ENCODE measurements at regions not wholly inside any gene's neighbourhood (a gene's known extent, or its start where the extent isn't known, plus 50 kb on each side); places are given as distances from the start of the nearest gene placed in this dataset.
"Not testable (repeated sequence)": the region's sequence is repeated elsewhere in the genome, so short reads cannot be mapped to it uniquely, and the experiment has no call there.

DNA sequence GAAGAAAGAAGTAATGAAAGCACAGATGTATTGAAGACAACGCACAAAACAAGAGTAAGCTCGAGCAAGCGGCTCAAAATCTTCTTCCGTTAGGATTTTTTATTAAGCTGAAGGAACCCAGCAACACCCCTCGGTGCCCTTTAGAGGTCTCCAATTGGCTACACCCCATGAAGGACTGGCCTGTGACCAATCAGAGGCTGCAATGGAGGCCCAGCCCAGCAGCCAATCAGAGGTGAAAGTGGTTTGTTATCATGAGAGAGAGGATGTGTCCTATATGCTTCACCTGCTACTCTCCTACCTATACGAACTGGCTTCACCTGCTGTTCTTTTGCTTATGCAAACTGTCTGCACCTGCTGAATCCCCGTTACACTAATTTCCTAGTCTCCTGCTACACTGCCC, 358.8 kb downstream of the C12orf50 start:
- no peak for DNase-seq

DNA sequence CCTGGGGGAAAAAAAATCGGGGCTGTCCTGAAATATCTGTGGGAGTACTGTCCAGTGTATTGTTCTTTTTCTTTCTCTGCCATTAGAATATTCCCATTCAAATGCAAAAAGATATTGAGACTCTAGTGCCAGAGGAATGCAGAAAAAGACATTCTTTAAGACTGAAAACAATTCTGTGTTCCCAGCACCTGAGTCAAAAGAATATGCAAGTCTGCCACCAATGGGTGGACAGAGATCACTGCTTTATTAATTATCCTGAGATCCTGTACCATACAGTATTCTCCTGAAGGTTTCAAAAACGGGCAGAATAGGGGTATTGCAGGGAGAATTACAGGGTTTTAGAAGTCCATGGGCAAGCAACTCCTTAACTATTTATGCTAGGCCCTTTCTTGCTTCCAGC, 361.8 kb downstream of the C12orf50 start:
- no peak for DNase-seq

DNA sequence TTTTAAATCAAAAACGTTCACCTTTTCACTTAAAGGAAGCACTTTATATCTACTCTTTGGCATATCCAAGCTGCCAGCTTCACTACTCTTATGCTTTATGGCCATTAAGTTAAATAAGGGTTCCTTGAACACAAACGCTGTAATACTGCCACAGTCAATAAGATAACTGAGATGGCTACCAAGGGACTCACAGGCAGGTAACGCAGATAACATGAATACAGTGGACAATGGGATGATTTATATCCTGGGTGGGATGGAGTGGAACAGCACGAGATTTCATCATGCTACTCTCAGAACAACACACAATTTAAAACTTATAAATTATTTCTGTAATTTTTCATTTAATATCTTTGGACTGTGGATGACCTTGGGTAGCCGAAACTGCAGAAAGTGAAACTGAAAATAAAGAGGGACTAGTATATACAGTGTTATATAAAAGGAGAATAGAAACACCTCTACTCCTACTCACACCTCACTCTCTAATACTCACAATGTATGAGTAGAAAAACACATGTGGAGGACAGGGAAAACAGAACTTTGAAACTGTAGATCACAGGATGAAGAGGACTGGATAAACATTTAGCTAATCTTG, 367.3 kb downstream of the C12orf50 start:
- no peak for DNase-seq

DNA sequence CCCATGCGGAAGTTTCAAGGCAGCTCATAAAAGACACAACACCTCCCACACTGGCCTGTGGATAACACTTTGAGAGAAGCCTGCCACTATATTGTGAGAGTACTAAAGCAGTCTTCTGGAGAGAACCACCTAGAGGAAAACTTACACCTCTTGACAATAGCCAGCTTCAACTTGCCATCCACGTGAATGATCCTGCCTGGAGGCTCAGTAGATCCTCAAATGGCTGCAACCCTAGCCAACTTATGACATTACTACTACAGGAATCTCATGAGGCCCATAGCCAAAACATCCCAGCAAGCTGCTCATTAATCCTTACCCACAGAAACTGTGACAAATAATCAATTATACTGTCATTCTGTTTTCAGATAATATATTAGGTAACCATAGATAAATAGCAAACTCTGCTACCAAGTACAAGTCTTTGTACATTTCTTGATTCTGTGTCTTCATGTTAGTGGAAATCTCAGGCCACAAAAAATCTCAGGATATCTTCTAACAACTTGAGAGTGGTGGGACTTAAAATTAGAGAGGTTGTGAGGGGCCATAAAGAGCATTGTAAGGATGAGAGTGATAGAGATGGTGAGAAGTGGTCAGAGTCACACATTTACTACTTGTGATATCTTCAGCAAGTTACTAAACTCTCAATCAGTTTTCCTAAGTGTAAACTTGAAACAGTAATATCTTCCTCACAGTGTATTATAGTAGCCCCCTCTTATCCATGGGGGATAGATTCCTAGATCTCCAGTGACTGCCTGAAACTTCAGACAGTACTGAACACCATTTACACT, 368.0 kb downstream of the C12orf50 start:
- DNase-seq, result no peak

DNA sequence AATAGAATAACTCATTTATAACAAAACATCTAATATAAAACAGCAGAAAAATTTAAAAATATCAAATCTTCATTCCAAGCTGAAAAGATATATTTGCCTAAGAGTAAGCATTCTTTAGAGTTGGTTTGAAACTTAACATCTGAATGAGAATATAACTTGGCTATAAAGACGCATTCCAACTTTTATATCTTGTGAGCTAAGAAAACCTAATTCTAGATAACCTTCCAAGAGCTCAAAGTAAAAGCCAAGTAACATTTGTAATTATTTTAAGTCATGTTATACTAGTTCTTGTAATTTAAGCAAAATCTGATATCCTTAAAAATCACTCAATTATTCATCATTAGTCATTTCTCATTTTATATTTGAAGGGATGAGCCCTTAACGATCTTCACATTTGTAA, 368.9 kb downstream of the C12orf50 start:
- DNase-seq, result no peak

DNA sequence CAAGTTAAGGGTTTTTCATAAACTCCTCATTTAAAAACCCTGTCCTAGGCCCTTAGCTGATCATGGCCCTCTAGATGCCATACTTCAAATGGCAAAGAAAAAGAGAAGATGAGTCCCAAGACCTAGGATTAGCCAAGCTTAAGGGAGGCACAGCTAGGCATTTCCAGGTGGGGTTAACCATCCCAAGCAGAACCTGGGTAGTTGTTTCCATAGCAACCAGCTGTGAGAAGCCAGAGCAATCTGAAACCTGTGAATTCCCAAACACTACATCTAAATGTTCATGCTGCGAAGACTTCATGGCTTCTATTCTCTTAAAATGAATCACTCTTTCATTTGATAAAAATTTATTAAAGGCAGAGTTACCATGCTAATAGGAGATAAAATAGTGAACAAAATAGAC, 372.9 kb downstream of the C12orf50 start:
- no peak for DNase-seq

DNA sequence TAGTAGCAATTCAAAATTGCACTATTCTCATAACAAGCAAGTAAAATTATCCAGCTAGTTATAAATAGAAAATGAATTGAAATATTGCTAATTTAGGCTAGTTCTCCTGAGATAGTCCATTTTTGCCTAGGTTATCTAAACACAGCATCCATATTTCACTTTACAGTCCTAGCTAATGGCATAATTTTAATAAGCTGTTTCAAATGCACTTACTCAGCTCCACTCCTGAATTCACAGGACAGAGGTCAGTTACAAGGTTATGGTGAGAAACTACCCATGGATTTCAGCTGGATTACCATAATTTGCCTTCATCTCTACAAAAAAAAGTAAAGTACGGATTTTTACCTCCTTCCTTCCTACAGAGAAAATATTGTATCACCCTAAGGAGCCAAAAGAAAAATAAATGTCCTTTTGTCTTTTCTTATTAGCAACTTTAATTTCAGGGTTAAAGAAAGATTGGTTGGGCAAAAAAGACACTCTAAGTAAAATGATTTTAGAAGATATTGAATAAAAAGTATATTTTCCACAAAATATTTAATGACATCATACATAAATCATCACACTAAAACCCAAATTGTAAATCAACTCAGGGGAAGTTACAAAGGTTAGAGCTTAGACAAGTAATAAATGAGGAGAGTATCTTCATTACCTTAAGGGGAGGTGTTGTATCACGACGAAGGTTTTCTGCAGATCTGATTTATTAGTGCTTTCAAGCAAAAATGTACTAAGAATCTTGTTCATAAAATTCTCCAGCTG, 377.4 kb downstream of the C12orf50 start:
- no peak for DNase-seq

DNA sequence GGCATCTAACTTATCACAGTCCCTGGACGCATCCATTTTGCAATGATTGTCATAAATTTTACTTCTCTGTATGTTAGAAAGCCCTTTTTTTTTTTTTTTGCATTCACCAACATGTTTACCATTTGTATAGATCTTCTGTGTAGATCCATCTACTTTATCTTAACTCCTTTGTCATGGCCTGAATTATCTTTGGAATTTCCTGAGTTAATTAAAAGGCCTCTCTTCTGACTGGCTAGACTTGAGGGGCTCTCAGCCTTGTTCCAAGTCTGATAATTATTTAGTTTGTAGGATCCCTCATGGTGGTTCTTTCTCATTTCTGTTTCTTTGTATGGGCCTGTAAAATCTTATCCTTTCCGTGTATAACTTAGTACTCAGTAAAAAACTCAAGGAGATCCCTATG, 387.0 kb downstream of the C12orf50 start:
- DNase-seq, result no peak

DNA sequence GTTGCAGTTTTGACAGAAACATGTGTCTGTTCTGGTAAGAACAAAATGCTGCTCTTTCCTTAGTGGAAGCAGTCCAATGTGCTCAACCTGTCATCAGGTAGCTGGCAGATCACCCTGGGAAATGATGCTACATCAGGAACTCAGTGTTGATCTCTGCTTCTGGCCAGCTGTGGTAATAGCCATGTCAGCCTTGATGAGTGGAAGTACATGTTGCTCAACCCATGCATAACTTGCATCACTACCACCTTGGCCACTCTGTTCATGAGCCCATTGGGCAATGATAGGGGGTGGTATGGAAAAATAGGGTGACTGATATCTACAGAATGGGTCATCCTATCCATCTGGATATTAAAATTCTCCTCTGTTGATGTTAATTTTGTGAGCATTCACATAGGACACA, 411.0 kb downstream of the C12orf50 start:
- DNase-seq, result no peak

DNA sequence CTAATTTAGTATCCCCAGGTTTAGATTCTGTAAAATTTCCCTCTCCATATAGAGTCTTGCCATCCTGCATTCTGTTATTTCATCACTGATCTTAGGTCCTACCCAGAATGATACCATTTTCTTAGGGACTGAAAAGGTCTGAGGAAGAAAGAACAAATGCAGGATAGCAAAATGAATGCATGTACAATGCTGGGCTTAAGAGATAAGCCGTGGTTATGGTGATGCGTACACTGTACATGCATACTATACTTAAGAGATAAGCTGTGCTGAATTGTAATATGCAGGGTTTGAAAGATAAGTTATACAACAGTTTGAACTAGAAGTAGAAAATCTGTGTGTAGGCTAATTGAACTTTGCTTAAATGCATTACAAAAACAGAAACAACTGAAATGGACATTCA, 416.2 kb downstream of the C12orf50 start:
- no peak for DNase-seq

DNA sequence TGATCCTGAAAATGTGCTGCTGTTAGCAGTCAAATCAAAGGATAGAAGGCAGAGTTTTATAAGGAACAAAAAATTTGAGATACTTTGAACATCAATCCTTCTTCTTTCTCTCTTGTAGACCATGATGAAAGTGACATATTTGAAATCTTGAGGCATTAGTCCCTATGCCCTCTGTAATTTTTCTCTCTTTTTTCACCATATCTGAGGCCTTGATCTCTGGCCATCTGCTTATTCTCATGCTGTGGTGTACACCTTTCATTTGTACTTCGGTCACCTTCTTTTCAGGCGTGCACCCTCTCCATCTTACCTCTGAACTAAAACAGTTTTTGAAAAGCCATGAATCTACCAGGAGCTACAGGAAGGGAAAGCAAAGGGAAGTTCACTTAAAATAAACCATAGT, 420.9 kb downstream of the C12orf50 start:
- DNase-seq, result no peak

DNA sequence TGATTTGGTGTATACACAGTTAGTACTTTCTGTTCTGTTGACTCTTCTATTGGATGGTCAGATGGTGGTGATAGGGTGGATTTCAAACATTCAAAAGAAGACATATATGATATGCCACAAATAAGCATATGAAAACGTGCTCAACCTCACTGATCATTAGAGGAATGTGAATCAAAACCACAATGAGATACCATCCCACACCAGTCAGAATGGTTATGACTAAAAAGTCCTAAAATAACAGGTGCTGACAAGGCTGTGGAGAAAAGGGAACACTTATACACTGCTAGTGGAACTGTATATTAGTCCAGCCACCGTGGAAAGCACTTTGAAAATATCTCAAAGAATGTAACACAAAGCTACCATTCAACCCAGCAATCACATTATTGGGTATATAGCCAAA, 425.5 kb downstream of the C12orf50 start:
- DNase-seq, result no peak

DNA sequence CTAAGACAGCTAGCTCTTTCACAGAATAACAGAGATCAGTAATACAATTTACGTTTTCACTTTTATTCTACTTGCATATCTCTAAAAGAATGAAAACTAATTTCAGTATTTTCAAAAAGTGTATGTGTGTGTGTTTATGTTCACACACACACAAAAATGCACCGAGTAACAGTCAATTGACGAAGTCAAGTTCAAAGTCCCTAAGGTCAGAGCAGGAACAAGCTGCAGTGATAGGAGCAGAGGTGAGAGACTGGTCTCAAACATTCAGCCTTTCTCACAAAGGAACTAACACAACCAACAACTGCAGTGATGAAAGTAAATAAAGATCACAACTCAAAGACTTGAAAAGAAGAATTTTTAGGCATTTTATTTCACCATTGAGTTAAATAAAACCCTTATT, 429.7 kb downstream of the C12orf50 start:
- no peak for DNase-seq

DNA sequence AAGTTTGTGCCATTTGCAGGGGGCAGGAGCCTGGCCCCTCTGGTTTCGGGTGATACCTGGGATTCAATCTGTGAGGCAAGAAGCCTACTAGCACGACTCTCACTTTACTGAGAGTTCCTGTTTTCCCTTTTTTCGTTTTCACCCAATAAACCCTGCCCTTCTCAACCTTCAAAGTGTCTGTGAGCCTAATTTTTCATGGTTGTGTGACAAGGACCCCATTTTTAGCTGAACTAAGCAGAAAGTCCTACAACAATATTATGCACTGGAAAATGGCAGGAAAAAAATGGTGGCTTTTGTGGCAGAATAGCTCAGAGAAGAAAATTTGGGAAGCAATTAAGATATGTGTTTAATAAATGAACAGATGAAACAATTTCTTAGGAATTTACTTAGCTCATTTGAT, 432.1 kb downstream of the C12orf50 start:
- no peak for DNase-seq

DNA sequence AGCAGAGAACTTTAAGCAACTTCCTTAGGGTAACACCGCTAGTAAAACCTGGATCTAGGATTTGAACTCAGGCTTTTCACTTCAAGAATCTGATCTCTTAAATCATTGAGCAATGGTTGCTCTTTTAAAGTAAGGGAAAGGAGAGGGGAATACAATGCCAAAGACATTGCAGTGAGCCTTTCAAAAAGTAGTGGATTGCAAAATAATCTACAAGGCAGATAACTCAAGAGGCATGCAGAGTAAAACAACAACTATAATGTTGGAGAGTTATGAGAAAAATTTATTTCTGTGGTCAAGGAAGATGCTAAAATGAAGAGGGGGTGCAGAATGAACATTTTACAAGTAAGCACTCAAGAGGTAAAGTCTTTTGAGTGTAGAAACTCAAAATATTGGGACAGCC, 432.6 kb downstream of the C12orf50 start:
- no peak for DNase-seq

DNA sequence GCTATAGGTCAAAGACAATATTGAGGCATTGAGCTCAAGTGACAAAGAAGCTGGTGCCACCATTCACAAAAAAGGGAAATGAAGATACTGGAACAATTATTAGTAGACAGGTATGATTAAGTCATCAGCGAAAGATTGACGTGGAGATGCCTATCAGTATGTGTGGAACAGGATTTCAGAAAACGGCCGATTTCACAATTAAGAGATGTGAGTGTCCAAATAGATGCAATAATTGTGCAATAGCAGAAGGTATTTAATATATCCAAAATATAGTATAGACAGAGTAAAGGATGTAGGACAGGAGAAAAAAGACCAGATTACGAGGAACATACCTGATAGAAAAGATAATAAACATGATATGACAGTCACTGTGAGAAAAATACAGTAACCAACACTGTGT, 433.1 kb downstream of the C12orf50 start:
- no peak for DNase-seq

DNA sequence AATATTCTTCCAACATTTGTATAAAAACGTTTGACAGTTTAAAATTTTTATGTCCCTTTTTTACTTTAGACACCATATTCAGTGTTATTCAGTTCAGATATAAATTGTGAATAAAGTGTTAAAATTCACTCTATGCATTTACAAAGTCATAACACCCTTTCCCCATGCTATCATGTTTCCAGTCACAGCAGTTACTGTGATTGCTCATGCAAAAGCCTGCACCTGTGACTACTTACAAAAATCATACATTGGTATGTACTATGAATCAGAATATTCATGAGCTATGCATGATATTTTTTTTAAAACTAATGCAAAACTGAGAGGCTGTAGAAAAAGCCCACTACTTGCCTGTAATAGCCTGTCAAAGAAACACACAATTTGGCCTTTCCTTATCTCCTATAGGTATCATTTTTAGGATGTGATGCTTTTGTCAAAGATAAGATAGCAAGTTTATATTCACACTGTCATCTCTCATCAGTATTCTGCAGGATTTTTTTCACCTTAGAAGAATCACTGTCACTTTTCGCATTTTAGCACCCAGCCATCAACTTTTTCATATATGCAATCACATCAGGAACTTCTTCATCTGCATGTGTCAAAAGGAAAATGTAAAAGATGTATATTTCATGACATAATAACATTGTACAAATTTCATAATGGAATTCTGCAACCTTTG, 443.2 kb downstream of the C12orf50 start:
- DNase-seq, result no peak

DNA sequence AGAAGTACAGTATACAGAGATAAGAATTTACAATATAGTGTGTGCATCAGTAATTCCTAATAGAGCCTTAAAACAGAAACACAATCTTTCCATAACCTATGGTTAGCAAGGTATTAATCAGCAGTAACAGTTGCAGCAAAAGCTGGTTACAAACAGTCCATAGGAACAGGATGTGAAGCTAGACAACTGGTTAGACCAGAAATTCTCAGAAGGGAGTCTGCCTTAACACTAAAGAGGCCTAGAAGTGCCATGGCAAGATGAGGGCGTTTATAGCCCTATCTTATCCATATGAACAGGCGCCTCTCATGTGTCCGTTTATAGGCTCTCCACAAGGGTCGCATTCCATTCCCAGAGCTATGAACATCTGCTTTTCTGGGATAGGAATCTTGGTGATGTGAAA, 450.1 kb downstream of the C12orf50 start:
- not testable (repeated sequence) for DNase-seq

DNA sequence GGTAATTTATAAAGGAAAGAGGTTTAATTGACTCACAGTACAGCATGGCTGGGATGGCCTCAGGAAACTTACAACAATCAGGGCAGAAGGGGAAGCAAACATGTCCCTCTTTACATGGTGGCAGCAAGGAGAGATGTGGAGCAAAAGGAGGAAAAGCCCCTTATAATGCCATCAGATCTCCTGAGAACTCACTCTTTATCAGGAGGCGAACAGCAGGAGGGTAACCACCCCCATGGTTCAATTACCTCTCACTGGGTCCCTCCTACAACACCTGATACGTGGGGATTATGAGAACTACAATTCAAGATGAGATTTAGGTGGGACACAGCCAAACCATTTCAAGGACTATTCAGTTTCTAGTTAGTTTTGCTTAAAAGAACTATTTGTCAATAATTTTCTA, 453.3 kb downstream of the C12orf50 start:
- no peak for DNase-seq

DNA sequence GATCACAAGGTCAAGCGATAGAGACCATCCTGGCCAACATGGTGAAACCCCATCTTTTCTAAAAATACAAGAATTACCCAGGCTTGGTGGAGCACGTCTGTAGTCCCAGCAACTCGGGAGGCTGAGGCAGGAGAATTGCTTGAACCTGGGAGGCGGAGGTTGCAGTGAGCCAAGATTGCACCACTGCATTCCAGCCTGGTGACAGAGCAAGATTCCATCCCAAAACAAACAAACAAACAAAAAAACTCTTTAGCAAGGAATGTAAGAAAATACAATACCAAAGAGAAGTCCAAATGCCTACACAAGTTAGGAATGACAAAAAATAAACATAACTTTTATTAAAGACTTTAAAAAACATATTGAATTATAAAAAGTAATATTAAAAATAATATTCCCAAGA, 462.3 kb downstream of the C12orf50 start:
- DNase-seq, result not testable (repeated sequence)

DNA sequence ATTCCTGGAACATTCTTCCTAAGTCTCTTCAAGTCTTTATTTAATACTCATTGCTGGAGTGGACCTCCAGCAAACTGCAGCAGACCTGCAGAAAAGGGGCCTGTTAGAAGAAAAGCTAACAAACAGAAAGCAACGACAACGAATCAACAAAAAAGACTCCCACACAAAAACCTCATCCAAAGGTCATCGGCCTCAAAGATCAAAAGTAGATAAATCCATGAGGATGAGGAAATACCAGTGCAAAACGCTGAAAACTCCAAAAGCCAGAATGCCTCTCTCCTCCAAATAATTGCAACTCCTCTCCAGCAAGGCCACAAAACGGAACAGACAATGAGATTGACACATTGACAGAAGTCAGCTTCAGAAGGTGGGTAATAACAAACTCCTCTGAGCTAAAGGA, 472.2 kb downstream of the C12orf50 start:
- DNase-seq, result no peak

DNA sequence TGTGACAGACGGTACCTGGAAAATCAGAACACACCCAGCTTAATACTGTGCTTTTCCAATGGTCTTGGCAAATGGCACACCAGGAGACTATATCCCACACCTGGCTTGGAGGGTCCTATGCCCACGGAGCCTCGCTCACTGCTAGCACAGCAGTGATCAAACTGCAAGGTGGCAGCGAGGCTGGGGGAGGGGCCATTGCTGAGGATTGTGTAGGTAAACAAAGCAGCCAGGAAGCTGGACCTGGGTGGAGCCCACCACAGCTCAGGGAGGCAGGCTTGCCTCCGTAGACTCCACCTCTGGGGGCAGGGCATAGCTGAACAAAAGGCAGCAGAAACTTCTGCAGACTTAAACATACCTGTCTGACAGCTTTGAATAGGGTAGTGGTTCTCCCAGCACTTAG, 498.0 kb downstream of the C12orf50 start:
- not testable (repeated sequence) for DNase-seq

DNA sequence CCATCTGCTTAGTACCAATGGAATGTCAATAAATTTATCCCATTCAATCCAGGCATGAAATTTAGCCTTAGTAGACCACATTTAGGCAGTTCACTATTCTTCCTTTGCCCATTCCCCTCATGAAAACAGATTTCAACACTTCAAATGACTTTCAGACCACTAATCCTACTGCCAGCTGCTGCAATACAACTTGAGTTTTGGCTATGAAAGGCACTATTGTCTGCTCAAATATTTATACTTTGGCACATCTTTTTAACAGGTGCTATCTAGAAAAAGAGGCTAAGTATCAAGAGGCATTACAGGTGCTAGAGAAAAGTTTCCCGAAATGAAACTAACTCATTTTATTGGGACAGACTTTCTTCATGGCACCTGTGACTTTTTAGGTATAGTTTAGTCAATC, 499.8 kb downstream of the C12orf50 start:
- DNase-seq, result no peak

DNA sequence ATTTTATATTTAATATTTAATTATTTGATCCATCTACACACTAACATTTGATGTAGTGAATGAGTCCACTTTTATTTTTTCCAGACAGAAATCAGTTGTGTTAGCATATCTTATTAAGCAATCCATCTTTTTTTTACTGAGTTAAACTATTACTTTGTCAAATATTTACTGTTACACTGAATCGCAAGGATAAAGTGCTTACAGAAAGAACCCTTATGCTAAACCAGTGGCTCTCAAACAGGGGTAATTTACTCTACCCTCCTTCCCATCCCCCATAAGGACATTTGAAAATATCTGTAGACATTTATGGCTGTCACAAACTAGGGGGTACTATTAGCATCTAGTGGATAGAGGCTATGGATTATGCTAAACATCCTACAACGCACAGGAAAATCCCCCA, 508.2 kb downstream of the C12orf50 start:
- DNase-seq, result no peak

All from stimulated activated CD4-positive, alpha-beta T cell treated with anti-CD3 and anti-CD28 coated beads, Interleukin-2, amount 100 ng/mL, for 48 hours (primary cell).